GM23338 (cell line): ENCODE measurements at regions not wholly inside any gene's neighbourhood (a gene's known extent, or its start where the extent isn't known, plus 50 kb on each side); places are given as distances from the start of the nearest gene placed in this dataset.

Experiments used
- CREB1 ChIP-seq: fragments of 250-450 bp; sonication (Bioruptor Pico); IDR thresholded peaks from 2 replicates; pipeline ENCODE4 v1.5.0; 2020; ENCODE audit warnings: low read depth, mild to moderate bottlenecking, moderate library complexity
- CTCF ChIP-seq, 2 experiments: fragments of 200-600 bp in 1 of 2; sonication (generic) in 1 of 2; conservative IDR thresholded peaks; 2 replicates each; pipeline versions ENCODE4 v1.5.1 to v1.6.1; 2016 to 2017; ENCODE audit warnings: antibody characterized with exemption in 2 of 2, low read depth in 2 of 2, mild to moderate bottlenecking in 2 of 2, moderate library complexity in 1 of 2
- EZH2 ChIP-seq: fragments of 200-600 bp; sonication (generic); IDR thresholded peaks from one replicate; pipeline ENCODE4 v1.8.0; 2017; ENCODE audit warnings: antibody characterized with exemption, mild to moderate bottlenecking, low read depth; ENCODE audit not compliant: unreplicated experiment
- EZH2phosphoT487 ChIP-seq: fragments of 200-600 bp; sonication (generic); IDR thresholded peaks from one replicate; pipeline ENCODE4 v1.8.1; 2018; ENCODE audit warnings: antibody characterized with exemption; ENCODE audit not compliant: unreplicated experiment
- JUNB ChIP-seq: IDR thresholded peaks from one replicate; pipeline ENCODE4 v1.6.1; 2016; ENCODE audit warnings: antibody characterized with exemption; ENCODE audit not compliant: unreplicated experiment
- NANOG ChIP-seq: IDR thresholded peaks from 2 replicates; pipeline ENCODE4 v1.6.1; 2016; ENCODE audit warnings: antibody characterized with exemption, borderline replicate concordance
- POLR2AphosphoS5 ChIP-seq: IDR thresholded peaks from 2 replicates; pipeline ENCODE4 v1.6.1; 2016; ENCODE audit warnings: antibody characterized with exemption, low read depth
- REST ChIP-seq: IDR thresholded peaks from one replicate; pipeline ENCODE4 v1.6.1; 2018; ENCODE audit warnings: antibody characterized with exemption; ENCODE audit not compliant: unreplicated experiment
- STAT1 ChIP-seq: IDR thresholded peaks from one replicate; pipeline ENCODE4 v1.6.1; 2016; ENCODE audit warnings: antibody characterized with exemption; ENCODE audit not compliant: unreplicated experiment
- ZNF114 ChIP-seq: fragments of 250-450 bp; sonication (Bioruptor Pico); IDR thresholded peaks from 2 replicates; pipeline ENCODE4 v1.5.0; 2020; ENCODE audit warnings: mild to moderate bottlenecking, moderate library complexity

- TF ChIP-seq CTCF (conservative IDR thresholded peaks at IDR 0.05; ENCODE audit: low read depth in 2 of 2) (no peak), EZH2phosphoT487 (no peak), NANOG (no peak), CREB1 (CRISPR knock-in tag) (no peak), EZH2 (no peak), REST (no peak), JUNB (no peak), POLR2AphosphoS5 (no peak), ZNF114 (CRISPR knock-in tag) (no peak), STAT1 (no peak)
These were observed 74.6 kb upstream of the LYZL2 start for GRCh38 chr10:30704026-30704600.
